ENCODE measurements at regions not wholly inside any gene's neighbourhood (a gene's known extent, or its start where the extent isn't known, plus 50 kb on each side); places are given as distances from the start of the nearest gene placed in this dataset.

DNA sequence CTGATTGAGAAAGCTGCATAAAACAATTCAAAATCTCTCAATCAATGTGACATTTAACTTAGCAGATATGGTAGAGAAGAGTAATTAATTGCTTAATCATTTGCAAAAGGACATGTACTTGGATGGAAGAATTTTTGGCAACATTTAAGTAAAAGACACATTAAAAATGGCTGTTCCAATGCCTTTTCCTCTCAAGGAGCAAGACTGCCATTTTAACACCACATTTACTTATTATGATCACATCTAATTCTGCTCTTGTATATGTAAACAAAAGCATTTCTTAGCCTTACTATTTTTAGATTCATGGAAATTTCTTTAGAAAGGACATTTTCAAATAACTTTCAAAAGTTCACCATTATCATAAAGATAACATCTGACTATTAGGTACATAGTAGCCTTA is 360.0 kb downstream of the HINT1 start:
- no peaks in the 10 kb centered on the region for H3K4me1 ChIP-seq (ENCODE audit: insufficient read depth, low read length, poor library complexity, severe bottlenecking)
- H3K79me2 ChIP-seq (ENCODE audit: insufficient read depth, low read length), result no peaks in the 10 kb centered on the region
- TF ChIP-seq, protein P1, sequence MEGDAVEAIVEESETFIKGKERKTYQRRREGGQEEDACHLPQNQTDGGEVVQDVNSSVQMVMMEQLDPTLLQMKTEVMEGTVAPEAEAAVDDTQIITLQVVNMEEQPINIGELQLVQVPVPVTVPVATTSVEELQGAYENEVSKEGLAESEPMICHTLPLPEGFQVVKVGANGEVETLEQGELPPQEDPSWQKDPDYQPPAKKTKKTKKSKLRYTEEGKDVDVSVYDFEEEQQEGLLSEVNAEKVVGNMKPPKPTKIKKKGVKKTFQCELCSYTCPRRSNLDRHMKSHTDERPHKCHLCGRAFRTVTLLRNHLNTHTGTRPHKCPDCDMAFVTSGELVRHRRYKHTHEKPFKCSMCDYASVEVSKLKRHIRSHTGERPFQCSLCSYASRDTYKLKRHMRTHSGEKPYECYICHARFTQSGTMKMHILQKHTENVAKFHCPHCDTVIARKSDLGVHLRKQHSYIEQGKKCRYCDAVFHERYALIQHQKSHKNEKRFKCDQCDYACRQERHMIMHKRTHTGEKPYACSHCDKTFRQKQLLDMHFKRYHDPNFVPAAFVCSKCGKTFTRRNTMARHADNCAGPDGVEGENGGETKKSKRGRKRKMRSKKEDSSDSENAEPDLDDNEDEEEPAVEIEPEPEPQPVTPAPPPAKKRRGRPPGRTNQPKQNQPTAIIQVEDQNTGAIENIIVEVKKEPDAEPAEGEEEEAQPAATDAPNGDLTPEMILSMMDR (conservative IDR thresholded peaks at IDR 0.05; ENCODE audit: low read length), result no peak
- no peak for TF ChIP-seq EZH2phosphoT487 (IDR thresholded peaks at IDR 0.05; ENCODE audit: borderline replicate concordance)
- H3K4me3 ChIP-seq (ENCODE audit: low read length, poor library complexity, severe bottlenecking), result no peak overlapping the region
- no peak overlapping the region for H2AFZ ChIP-seq (ENCODE audit: low read length)
- H3K9me3 ChIP-seq (ENCODE audit: insufficient read depth, low read depth, low read length), result no peaks in the 10 kb centered on the region
- H3K36me3 ChIP-seq (ENCODE audit: insufficient read depth, low read length), result no peaks in the 10 kb centered on the region
- no peaks in the 10 kb centered on the region for H3K9me2 ChIP-seq (replicated peaks; ENCODE audit: low read depth, low read length)
- no peak overlapping the region for H3K9ac ChIP-seq (ENCODE audit: low read depth, low read length, poor library complexity, severe bottlenecking)
- no peaks in the 10 kb centered on the region for H3F3A ChIP-seq (ENCODE audit: low read depth)
- no peaks in the 10 kb centered on the region for H4K20me1 ChIP-seq (ENCODE audit: insufficient read depth, low read length, poor library complexity, severe bottlenecking)
- H3K4me2 ChIP-seq (ENCODE audit: low read depth, low read length, poor library complexity, severe bottlenecking), result no peak overlapping the region
- no peaks in the 10 kb centered on the region for H3K27me3 ChIP-seq (ENCODE audit: insufficient read depth, low read length, poor library complexity, severe bottlenecking)

DNA sequence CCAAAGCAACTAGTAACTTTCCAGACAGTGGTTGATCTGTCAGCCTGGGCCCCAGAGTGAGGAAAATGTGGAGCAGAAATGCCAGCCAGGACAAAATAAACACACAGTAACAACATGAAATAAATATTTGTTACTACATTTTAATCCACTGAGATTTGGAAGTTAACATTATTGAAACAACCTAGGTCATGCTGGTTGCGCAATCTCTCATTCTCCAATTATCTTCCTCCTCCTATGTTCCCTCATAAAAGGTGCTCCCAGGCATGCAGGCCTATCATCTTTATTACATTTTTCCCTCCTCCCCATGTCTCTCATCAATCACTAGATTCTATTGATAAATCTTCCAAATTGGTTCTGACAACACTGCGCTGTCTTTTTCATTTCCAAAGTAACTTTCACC is 363.1 kb downstream of the HINT1 start:
- no peaks in the 10 kb centered on the region for H3K9me3 ChIP-seq (ENCODE audit: insufficient read depth, low read depth, low read length)
- TF ChIP-seq EZH2phosphoT487 (IDR thresholded peaks at IDR 0.05; ENCODE audit: borderline replicate concordance), result no peak
- TF ChIP-seq, protein P1 (conservative IDR thresholded peaks at IDR 0.05; ENCODE audit: low read length), result no peak
- no peaks in the 10 kb centered on the region for H3K79me2 ChIP-seq (ENCODE audit: insufficient read depth, low read length)
- H3K27me3 ChIP-seq (ENCODE audit: insufficient read depth, low read length, poor library complexity, severe bottlenecking), result no peaks in the 10 kb centered on the region
- H3K4me3 ChIP-seq (ENCODE audit: low read length, poor library complexity, severe bottlenecking), result no peak overlapping the region
- no peaks in the 10 kb centered on the region for H3K9me2 ChIP-seq (replicated peaks; ENCODE audit: low read depth, low read length)
- no peak overlapping the region for H3K9ac ChIP-seq (ENCODE audit: low read depth, low read length, poor library complexity, severe bottlenecking)
- H3K36me3 ChIP-seq (ENCODE audit: insufficient read depth, low read length), result no peaks in the 10 kb centered on the region
- H3F3A ChIP-seq (ENCODE audit: low read depth), result no peaks in the 10 kb centered on the region
- no peaks in the 10 kb centered on the region for H3K4me1 ChIP-seq (ENCODE audit: insufficient read depth, low read length, poor library complexity, severe bottlenecking)
- no peak overlapping the region for H3K4me2 ChIP-seq (ENCODE audit: low read depth, low read length, poor library complexity, severe bottlenecking)
- no peak overlapping the region for H2AFZ ChIP-seq (ENCODE audit: low read length)
- no peaks in the 10 kb centered on the region for H4K20me1 ChIP-seq (ENCODE audit: insufficient read depth, low read length, poor library complexity, severe bottlenecking)

DNA sequence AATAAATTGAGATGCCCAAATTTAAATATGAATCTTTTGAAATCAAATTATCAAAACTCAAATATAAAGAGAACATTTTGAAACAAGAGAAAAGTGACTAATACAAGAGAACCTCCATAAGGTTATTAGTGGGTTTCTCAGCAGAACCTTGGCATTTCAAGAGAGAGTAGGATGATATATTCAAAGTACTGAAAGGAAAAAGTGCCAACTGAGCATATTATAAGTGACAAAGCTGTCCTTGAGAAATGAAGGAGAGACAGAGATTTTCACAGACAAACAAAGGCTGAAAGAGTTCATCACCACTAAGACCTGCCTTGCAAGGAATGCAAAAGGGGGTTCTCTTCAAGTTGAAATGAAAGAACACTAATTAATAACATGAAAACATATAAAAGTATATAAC is 366.0 kb downstream of the HINT1 start:
- H3K4me2 ChIP-seq (ENCODE audit: low read depth, low read length, poor library complexity, severe bottlenecking), result no peak overlapping the region
- H3K9me2 ChIP-seq (replicated peaks; ENCODE audit: low read depth, low read length), result no peaks in the 10 kb centered on the region
- no peaks in the 10 kb centered on the region for H4K20me1 ChIP-seq (ENCODE audit: insufficient read depth, low read length, poor library complexity, severe bottlenecking)
- H3K9ac ChIP-seq (ENCODE audit: low read depth, low read length, poor library complexity, severe bottlenecking), result no peak overlapping the region
- H3K9me3 ChIP-seq (ENCODE audit: insufficient read depth, low read depth, low read length), result no peaks in the 10 kb centered on the region
- no peaks in the 10 kb centered on the region for H3K27me3 ChIP-seq (ENCODE audit: insufficient read depth, low read length, poor library complexity, severe bottlenecking)
- no peak overlapping the region for H3K4me3 ChIP-seq (ENCODE audit: low read length, poor library complexity, severe bottlenecking)
- H3K4me1 ChIP-seq (ENCODE audit: insufficient read depth, low read length, poor library complexity, severe bottlenecking), result no peaks in the 10 kb centered on the region
- no peaks in the 10 kb centered on the region for H3K36me3 ChIP-seq (ENCODE audit: insufficient read depth, low read length)
- TF ChIP-seq, protein P1 (conservative IDR thresholded peaks at IDR 0.05; ENCODE audit: low read length), result no peak
- no peak for TF ChIP-seq EZH2phosphoT487 (IDR thresholded peaks at IDR 0.05; ENCODE audit: borderline replicate concordance)
- no peaks in the 10 kb centered on the region for H3K79me2 ChIP-seq (ENCODE audit: insufficient read depth, low read length)
- H2AFZ ChIP-seq (ENCODE audit: low read length), result no peak overlapping the region
- no peaks in the 10 kb centered on the region for H3F3A ChIP-seq (ENCODE audit: low read depth)
